ENCODE measurements at regions not wholly inside any gene's neighbourhood (a gene's known extent, or its start where the extent isn't known, plus 50 kb on each side); places are given as distances from the start of the nearest gene placed in this dataset.
"Not testable (repeated sequence)": the region's sequence is repeated elsewhere in the genome, so short reads cannot be mapped to it uniquely, and the experiment has no call there.

GRCh38 chr16:88234421-88235271, 148.1 kb upstream of the ZNF469 start:
- CTCF ChIA-PET, result interaction anchor here (1.2 to 1.3 kb wide), 2 partner anchors 65 to 171 kb away, joined by 3 read pairs; no protein-coding TSS in a partner anchor
- DNase-seq (ENCODE audit: low read depth, low spot score) (peak; percentile 77), FAIRE-seq (peak; percentile 100)
- H3K36me3 ChIP-seq (ENCODE audit: control insufficient read depth in 2 of 2, extremely low read depth in 1 of 2, insufficient read depth in 2 of 2, low read length in 2 of 2); H3K9me3 ChIP-seq (replicated peaks; ENCODE audit: control insufficient read depth, insufficient read depth, low read length); H3K79me2 ChIP-seq (ENCODE audit: control insufficient read depth, insufficient read depth, low read length); H3K27me3 ChIP-seq (ENCODE audit: control insufficient read depth in 2 of 2, insufficient read depth in 2 of 2, low read length in 2 of 2); H4K20me1 ChIP-seq (replicated peaks; ENCODE audit: control insufficient read depth, extremely low read depth, insufficient read depth, low read length); POLR2A ChIA-PET; dilution Hi-C loops (cut with MboI; ENCODE audit: extremely low pct_ligation_motif_present, low sequenced_read_pairs); BruUV-seq (replicated peaks); H3K4me3 ChIP-seq (replicated peaks in 1 of 3; ENCODE audit: insufficient read depth in 1 of 3, low read depth in 1 of 3, low read length in 3 of 3); H3K9me1 ChIP-seq (replicated peaks; ENCODE audit: control insufficient read depth, extremely low read depth, insufficient read depth, low read length): not testable (repeated sequence)
- Histone ChIP-seq H3K4me1 (ENCODE audit: control insufficient read depth, extremely low read depth, insufficient read depth, low read length) (peaks cover 28% of the 10 kb centered on the region), H2AFZ (ENCODE audit: low read depth, low read length) (peak overlapping the region; percentile 46), H3K27ac (ENCODE audit: insufficient read depth, low read depth, low read length) (peak overlapping the region; percentile 90), H3K4me2 (ENCODE audit: insufficient read depth, low read length) (peak overlapping the region; percentile 16), H3K9ac (replicated peaks; ENCODE audit: extremely low read depth, insufficient read depth, low read length) (peak overlapping the region; percentile 60)
- peak; percentile 37 for TF ChIP-seq FOS (IDR thresholded peaks at IDR 0.05; ENCODE audit: borderline replicate concordance, insufficient read depth, low read length)
- TF ChIP-seq CTCF (IDR thresholded peaks at IDR 0.05; ENCODE audit: extremely low read depth in 1 of 2, insufficient read depth in 1 of 2, low read depth in 1 of 2, low read length in 2 of 2), result peak in 1 of 2 donors; percentile 22
- TF ChIP-seq POLR2AphosphoS5 (IDR thresholded peaks at IDR 0.05; ENCODE audit: insufficient read depth, low read depth, low read length), result peak; percentile 43
- TF ChIP-seq GATA2 (IDR thresholded peaks at IDR 0.05; ENCODE audit: insufficient read depth, insufficient read length, low read depth, low read length), result peak; percentile 84
- intact Hi-C loops (cut with micrococcal nuclease), result loop anchor here (1.0 kb wide), 1 partner anchor 98 kb away; no protein-coding TSS in a partner anchor

- DNase-seq (ENCODE audit: low read depth, low spot score); H4K20me1 ChIP-seq (replicated peaks; ENCODE audit: control insufficient read depth, extremely low read depth, insufficient read depth, low read length); H3K9ac ChIP-seq (replicated peaks; ENCODE audit: extremely low read depth, insufficient read depth, low read length); H3K9me1 ChIP-seq (replicated peaks; ENCODE audit: control insufficient read depth, extremely low read depth, insufficient read depth, low read length); H3K36me3 ChIP-seq (ENCODE audit: control insufficient read depth in 2 of 2, extremely low read depth in 1 of 2, insufficient read depth in 2 of 2, low read length in 2 of 2); POLR2A ChIA-PET; H3K79me2 ChIP-seq (ENCODE audit: control insufficient read depth, insufficient read depth, low read length); H3K4me2 ChIP-seq (ENCODE audit: insufficient read depth, low read length); H3K27me3 ChIP-seq (ENCODE audit: control insufficient read depth in 2 of 2, insufficient read depth in 2 of 2, low read length in 2 of 2); H2AFZ ChIP-seq (ENCODE audit: low read depth, low read length); dilution Hi-C loops (cut with MboI; ENCODE audit: extremely low pct_ligation_motif_present, low sequenced_read_pairs); intact Hi-C loops (cut with micrococcal nuclease); H3K4me3 ChIP-seq (replicated peaks in 1 of 3; ENCODE audit: insufficient read depth in 1 of 3, low read depth in 1 of 3, low read length in 3 of 3); H3K9me3 ChIP-seq (replicated peaks; ENCODE audit: control insufficient read depth, insufficient read depth, low read length); CTCF ChIA-PET; BruUV-seq (replicated peaks): not testable (repeated sequence)
- FAIRE-seq, result peak; percentile 71
- Histone ChIP-seq H3K4me1 (ENCODE audit: control insufficient read depth, extremely low read depth, insufficient read depth, low read length) (peaks cover 34% of the 10 kb centered on the region), H3K27ac (ENCODE audit: insufficient read depth, low read depth, low read length) (peak overlapping the region; percentile 86)
Measured at GRCh38 chr16:88235691-88236090, 147.1 kb upstream of the ZNF469 start.

- POLR2A ChIA-PET; intact Hi-C loops (cut with micrococcal nuclease); H4K20me1 ChIP-seq (replicated peaks; ENCODE audit: control insufficient read depth, extremely low read depth, insufficient read depth, low read length); H3K9me3 ChIP-seq (replicated peaks; ENCODE audit: control insufficient read depth, insufficient read depth, low read length); H3K79me2 ChIP-seq (ENCODE audit: control insufficient read depth, insufficient read depth, low read length); H3K27me3 ChIP-seq (ENCODE audit: control insufficient read depth in 2 of 2, insufficient read depth in 2 of 2, low read length in 2 of 2); H3K36me3 ChIP-seq (ENCODE audit: control insufficient read depth in 2 of 2, extremely low read depth in 1 of 2, insufficient read depth in 2 of 2, low read length in 2 of 2); H3K4me3 ChIP-seq (replicated peaks in 1 of 3; ENCODE audit: insufficient read depth in 1 of 3, low read depth in 1 of 3, low read length in 3 of 3); H3K4me2 ChIP-seq (ENCODE audit: insufficient read depth, low read length); BruUV-seq (replicated peaks); DNase-seq (ENCODE audit: low read depth, low spot score); H2AFZ ChIP-seq (ENCODE audit: low read depth, low read length); H3K9me1 ChIP-seq (replicated peaks; ENCODE audit: control insufficient read depth, extremely low read depth, insufficient read depth, low read length); dilution Hi-C loops (cut with MboI; ENCODE audit: extremely low pct_ligation_motif_present, low sequenced_read_pairs); CTCF ChIA-PET; H3K9ac ChIP-seq (replicated peaks; ENCODE audit: extremely low read depth, insufficient read depth, low read length): not testable (repeated sequence)
- FAIRE-seq, result peak; percentile 90
- Histone ChIP-seq H3K4me1 (ENCODE audit: control insufficient read depth, extremely low read depth, insufficient read depth, low read length) (peaks cover 35% of the 10 kb centered on the region), H3K27ac (ENCODE audit: insufficient read depth, low read depth, low read length) (peak overlapping the region; percentile 20)
Measured at GRCh38 chr16:88236229-88236628, 146.5 kb upstream of the ZNF469 start.
